GM23338 (cell line): ENCODE measurements at regions not wholly inside any gene's neighbourhood (a gene's known extent, or its start where the extent isn't known, plus 50 kb on each side); places are given as distances from the start of the nearest gene placed in this dataset.

Experiments used
- ATAC-seq: fragments of 200-7000 bp; cut with Tn5 transposase; 3 replicates; pipeline ENCODE4 v1.9.1; 2020
- DNase-seq: peaks from one replicate; pipeline ENCODE4 v3.0.0-alpha.2; 2015; ENCODE audit warnings: low spot score
- H2AFZ ChIP-seq: fragments of 200-600 bp; sonication (generic); 2 replicates; pipeline ENCODE4 v1.8.0; 2016; ENCODE audit warnings: antibody characterized with exemption, mild to moderate bottlenecking, moderate library complexity
- H3F3A ChIP-seq: fragments of 200-600 bp; sonication (generic); replicated peaks from 2 replicates; pipeline ENCODE4 v1.8.0; 2017; ENCODE audit warnings: antibody characterized with exemption, mixed run types, low read depth
- H3K27ac ChIP-seq: fragments of 200-600 bp; sonication (generic); 2 replicates; pipeline ENCODE4 v1.6.1; 2016; ENCODE audit warnings: low read depth
- H3K27me3 ChIP-seq: fragments of 200-600 bp; sonication (generic); 2 replicates; pipeline ENCODE4 v1.8.0; 2016; ENCODE audit warnings: mild to moderate bottlenecking, mixed run types, moderate library complexity; ENCODE audit not compliant: insufficient read depth
- H3K36me3 ChIP-seq: fragments of 200-600 bp; sonication (generic); 2 replicates; pipeline ENCODE4 v1.8.0; 2016; ENCODE audit warnings: mild to moderate bottlenecking; ENCODE audit not compliant: insufficient read depth
- H3K4me1 ChIP-seq: fragments of 200-600 bp; sonication (generic); 2 replicates; pipeline ENCODE4 v1.8.0; 2016; ENCODE audit warnings: mild to moderate bottlenecking, moderate library complexity; ENCODE audit not compliant: insufficient read depth
- H3K4me2 ChIP-seq: fragments of 200-600 bp; sonication (generic); 2 replicates; pipeline ENCODE4 v1.7.1; 2017; ENCODE audit warnings: mixed run types
- H3K4me3 ChIP-seq: fragments of 200-600 bp; sonication (generic); 2 replicates; pipeline ENCODE4 v1.6.1; 2016; ENCODE audit warnings: mixed run types
- H3K79me2 ChIP-seq: fragments of 200-600 bp; sonication (generic); replicated peaks from 2 replicates; pipeline ENCODE4 v1.8.0; 2017; ENCODE audit warnings: mild to moderate bottlenecking; ENCODE audit not compliant: insufficient read depth
- H3K9me2 ChIP-seq: fragments of 200-600 bp; sonication (generic); 2 replicates; pipeline ENCODE4 v1.8.0; 2017; ENCODE audit not compliant: insufficient read depth
- H4K20me1 ChIP-seq: fragments of 200-600 bp; sonication (generic); replicated peaks from 2 replicates; pipeline ENCODE4 v1.8.0; 2017; ENCODE audit warnings: mild to moderate bottlenecking; ENCODE audit not compliant: insufficient read depth
- H3K27ac Mint-ChIP-seq: 2 replicates; pipeline ENCODE4 v1.8.0; 2020; ENCODE audit warnings: inconsistent platforms, mild to moderate bottlenecking, moderate library complexity, mixed read lengths
- H3K27me3 Mint-ChIP-seq: 3 replicates; pipeline ENCODE4 v1.8.0; 2022; ENCODE audit warnings: low read depth, mild to moderate bottlenecking, moderate library complexity, mixed read lengths, inconsistent platforms; ENCODE audit not compliant: insufficient read depth, poor library complexity
- H3K36me3 Mint-ChIP-seq: 3 replicates; pipeline ENCODE4 v1.8.0; 2021; ENCODE audit warnings: low read depth, mild to moderate bottlenecking, inconsistent platforms, moderate library complexity, mixed read lengths
- H3K4me1 Mint-ChIP-seq: 3 replicates; pipeline ENCODE4 v1.8.0; 2020; ENCODE audit warnings: mild to moderate bottlenecking, inconsistent platforms, mixed read lengths
- H3K4me3 Mint-ChIP-seq: 3 replicates; pipeline ENCODE4 v1.8.0; 2021; ENCODE audit warnings: moderate library complexity, mild to moderate bottlenecking, inconsistent platforms, mixed read lengths
- H3K9me3 Mint-ChIP-seq: 3 replicates; pipeline ENCODE4 v1.8.0; 2020; ENCODE audit warnings: moderate library complexity, mild to moderate bottlenecking, inconsistent platforms, mixed read lengths
- CREB1 ChIP-seq: fragments of 250-450 bp; sonication (Bioruptor Pico); IDR thresholded peaks from 2 replicates; pipeline ENCODE4 v1.5.0; 2020; ENCODE audit warnings: low read depth, mild to moderate bottlenecking, moderate library complexity
- CTCF ChIP-seq, 2 experiments: fragments of 200-600 bp in 1 of 2; sonication (generic) in 1 of 2; conservative IDR thresholded peaks; 2 replicates each; pipeline versions ENCODE4 v1.5.1 to v1.6.1; 2016 to 2017; ENCODE audit warnings: antibody characterized with exemption in 2 of 2, low read depth in 2 of 2, mild to moderate bottlenecking in 2 of 2, moderate library complexity in 1 of 2
- EZH2 ChIP-seq: fragments of 200-600 bp; sonication (generic); IDR thresholded peaks from one replicate; pipeline ENCODE4 v1.8.0; 2017; ENCODE audit warnings: antibody characterized with exemption, mild to moderate bottlenecking, low read depth; ENCODE audit not compliant: unreplicated experiment
- NANOG ChIP-seq: IDR thresholded peaks from 2 replicates; pipeline ENCODE4 v1.6.1; 2016; ENCODE audit warnings: antibody characterized with exemption, borderline replicate concordance
- POLR2AphosphoS5 ChIP-seq: IDR thresholded peaks from 2 replicates; pipeline ENCODE4 v1.6.1; 2016; ENCODE audit warnings: antibody characterized with exemption, low read depth
- STAT1 ChIP-seq: IDR thresholded peaks from one replicate; pipeline ENCODE4 v1.6.1; 2016; ENCODE audit warnings: antibody characterized with exemption; ENCODE audit not compliant: unreplicated experiment
- ZNF114 ChIP-seq: fragments of 250-450 bp; sonication (Bioruptor Pico); IDR thresholded peaks from 2 replicates; pipeline ENCODE4 v1.5.0; 2020; ENCODE audit warnings: mild to moderate bottlenecking, moderate library complexity
- ZNF462 ChIP-seq: fragments of 250-450 bp; sonication (Bioruptor Pico); IDR thresholded peaks from 2 replicates; pipeline ENCODE4 v1.5.0; 2020; ENCODE audit warnings: mild to moderate bottlenecking, moderate library complexity

- TF ChIP-seq ZNF462 (CRISPR knock-in tag) = no peak
- no peak for TF ChIP-seq STAT1
- no peak for TF ChIP-seq POLR2AphosphoS5
- TF ChIP-seq ZNF114 (CRISPR knock-in tag) = no peak
- no peak for TF ChIP-seq CREB1
- TF ChIP-seq NANOG = no peak
- TF ChIP-seq CTCF (conservative IDR thresholded peaks at IDR 0.05; ENCODE audit: low read depth in 2 of 2) = no peak
- TF ChIP-seq EZH2 = no peak
Observed at GRCh38 chr4:67038228-67038566, 507.1 kb downstream of the CENPC start (continued).

GRCh38 chr4:67037504-67038227 lies 507.6 kb downstream of the CENPC start:
- Mint-ChIP-seq H3K27me3 (no peaks in the 10 kb centered on the region), H3K36me3 (no peaks in the 10 kb centered on the region), H3K27ac (no peak overlapping the region), H3K4me1 (no peaks in the 10 kb centered on the region), H3K4me3 (no peak overlapping the region), H3K9me3 (no peaks in the 10 kb centered on the region)
- Histone ChIP-seq H3K4me2 (no peak overlapping the region), H3K27me3 (no peaks in the 10 kb centered on the region), H3K36me3 (no peaks in the 10 kb centered on the region), H3K4me3 (no peak overlapping the region), H3K79me2 (no peaks in the 10 kb centered on the region), H3K27ac (no peak overlapping the region), H3F3A (no peaks in the 10 kb centered on the region), H2AFZ (no peak overlapping the region), H3K9me2 (peaks cover 7% of the 10 kb centered on the region; the same call in 1 of the 2 replicates), H3K4me1 (no peaks in the 10 kb centered on the region), H4K20me1 (no peaks in the 10 kb centered on the region)
- DNase-seq (no peak), ATAC-seq (no peak)
- TF ChIP-seq ZNF462 (CRISPR knock-in tag) (no peak), NANOG (no peak)
